ENCODE measurements at regions not wholly inside any gene's neighbourhood (a gene's known extent, or its start where the extent isn't known, plus 50 kb on each side); places are given as distances from the start of the nearest gene placed in this dataset.

DNA sequence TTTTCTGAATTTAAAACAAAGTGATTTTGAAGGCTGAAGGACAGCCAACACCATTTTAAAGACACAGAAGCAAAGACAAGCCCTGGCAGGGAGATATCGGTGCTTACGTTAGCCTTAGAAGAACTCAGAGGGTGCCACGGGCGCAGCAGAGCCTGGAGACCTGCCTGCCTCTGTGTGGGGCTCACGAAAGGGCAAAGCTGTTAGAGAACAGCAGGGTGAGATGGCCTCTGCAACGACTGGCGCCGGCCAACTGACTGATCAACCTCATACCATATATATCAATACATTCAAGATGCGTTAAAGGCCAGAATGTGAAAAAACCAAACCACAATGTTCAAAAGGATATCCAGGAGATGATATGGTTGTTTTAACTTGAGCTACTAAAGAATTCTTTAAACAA is 151.0 kb upstream of the RPS6KA2 start:
- peaks cover 0 to 14% (median 0%) of the 10 kb centered on the region in 9 donors for H3K27me3 ChIP-seq
- 74 to 87% (median 81%) methylated on average over 9 of the region's 9 CpGs for WGBS, 4 donors
- no peaks in the 10 kb centered on the region for H3K9me3 ChIP-seq
- DNase-seq = no peak
- ATAC-seq = no peak
- H3K27ac ChIP-seq = no peak overlapping the region
- H3K36me3 ChIP-seq = no peaks in the 10 kb centered on the region
- H3K4me1 ChIP-seq = no peaks in the 10 kb centered on the region
- H3K4me3 ChIP-seq = no peak overlapping the region
- intact Hi-C loops (cut with DNase I) = loop anchor here in 6 of 10 donors (5.0 to 10.0 kb wide), 5 partner anchors 207 to 517 kb away; partner anchors contain the start of genes CEP43 (in 1 of the 6) and UNC93A (in 1 of the 6)
- TF ChIP-seq, protein P1, sequence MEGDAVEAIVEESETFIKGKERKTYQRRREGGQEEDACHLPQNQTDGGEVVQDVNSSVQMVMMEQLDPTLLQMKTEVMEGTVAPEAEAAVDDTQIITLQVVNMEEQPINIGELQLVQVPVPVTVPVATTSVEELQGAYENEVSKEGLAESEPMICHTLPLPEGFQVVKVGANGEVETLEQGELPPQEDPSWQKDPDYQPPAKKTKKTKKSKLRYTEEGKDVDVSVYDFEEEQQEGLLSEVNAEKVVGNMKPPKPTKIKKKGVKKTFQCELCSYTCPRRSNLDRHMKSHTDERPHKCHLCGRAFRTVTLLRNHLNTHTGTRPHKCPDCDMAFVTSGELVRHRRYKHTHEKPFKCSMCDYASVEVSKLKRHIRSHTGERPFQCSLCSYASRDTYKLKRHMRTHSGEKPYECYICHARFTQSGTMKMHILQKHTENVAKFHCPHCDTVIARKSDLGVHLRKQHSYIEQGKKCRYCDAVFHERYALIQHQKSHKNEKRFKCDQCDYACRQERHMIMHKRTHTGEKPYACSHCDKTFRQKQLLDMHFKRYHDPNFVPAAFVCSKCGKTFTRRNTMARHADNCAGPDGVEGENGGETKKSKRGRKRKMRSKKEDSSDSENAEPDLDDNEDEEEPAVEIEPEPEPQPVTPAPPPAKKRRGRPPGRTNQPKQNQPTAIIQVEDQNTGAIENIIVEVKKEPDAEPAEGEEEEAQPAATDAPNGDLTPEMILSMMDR (IDR thresholded peaks at IDR 0.05) = no peak
- no peak for TF ChIP-seq POLR2A (IDR thresholded peaks at IDR 0.05)

DNA sequence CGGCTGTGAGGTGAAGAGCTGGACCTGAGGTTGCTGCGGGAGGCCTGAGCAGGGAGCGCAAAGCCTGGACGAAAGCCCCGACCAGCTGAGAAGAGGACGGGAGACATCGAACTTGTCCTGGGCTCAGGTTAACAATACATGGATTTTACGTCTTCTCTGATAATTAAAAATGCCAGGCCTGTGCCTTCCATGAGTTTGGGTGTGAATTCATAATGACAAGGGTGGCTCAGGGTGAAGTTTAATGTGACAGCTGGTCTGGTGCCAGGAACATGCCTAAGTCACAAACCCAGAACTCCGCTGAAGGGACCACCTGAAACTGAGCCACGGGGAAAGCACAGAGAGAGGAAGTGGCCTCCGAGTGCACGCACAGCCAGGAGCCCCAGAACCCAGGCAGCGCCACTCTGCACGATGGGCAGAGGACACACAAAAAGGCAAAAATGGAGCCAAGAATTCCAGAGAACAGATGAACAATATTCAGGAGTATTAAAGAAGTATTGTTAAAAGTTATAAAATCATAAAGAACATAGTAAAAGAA is 150.1 kb upstream of the RPS6KA2 start:
- peaks cover 0 to 14% (median 0%) of the 10 kb centered on the region in 9 donors for H3K27me3 ChIP-seq
- TF ChIP-seq, protein P1 (IDR thresholded peaks at IDR 0.05) = no peak
- TF ChIP-seq POLR2A (IDR thresholded peaks at IDR 0.05) = no peak
- no peaks in the 10 kb centered on the region for H3K36me3 ChIP-seq
- no peak overlapping the region for H3K4me3 ChIP-seq
- intact Hi-C loops (cut with DNase I) = loop anchor here in 6 of 10 donors (5.0 to 10.0 kb wide), 5 partner anchors 208 to 518 kb away; partner anchors contain the start of genes CEP43 (in 1 of the 6) and UNC93A (in 1 of the 6)
- DNase-seq (no peak), ATAC-seq (no peak)
- H3K4me1 ChIP-seq = no peaks in the 10 kb centered on the region
- 78 to 85% (median 84%) methylated on average over 14 of the region's 14 CpGs for WGBS, 4 donors
- H3K9me3 ChIP-seq = no peaks in the 10 kb centered on the region
- H3K27ac ChIP-seq = no peak overlapping the region

GRCh38 chr6:166776571-166776970 is 149.5 kb upstream of the RPS6KA2 start:
- Histone ChIP-seq H3K4me3 (no peak overlapping the region), H3K27me3 (peaks cover 0 to 14% (median 0%) of the 10 kb centered on the region in 9 donors), H3K9me3 (no peaks in the 10 kb centered on the region), H3K36me3 (no peaks in the 10 kb centered on the region), H3K4me1 (no peaks in the 10 kb centered on the region), H3K27ac (no peak overlapping the region)
- ATAC-seq (no peak), DNase-seq (no peak)
- WGBS, 4 donors = 85 to 88% (median 87%) methylated on average over 12 of the region's 12 CpGs
- TF ChIP-seq, protein P1 (IDR thresholded peaks at IDR 0.05) = no peak
- no peak for TF ChIP-seq POLR2A (IDR thresholded peaks at IDR 0.05)
- intact Hi-C loops (cut with DNase I) = loop anchor here in 6 of 10 donors (5.0 to 10.0 kb wide), 5 partner anchors 208 to 518 kb away; partner anchors contain the start of genes CEP43 (in 1 of the 6) and UNC93A (in 1 of the 6)

GRCh38 chr6:166775923-166776220 is 148.8 kb upstream of the RPS6KA2 start:
- no peak overlapping the region for H3K27ac ChIP-seq
- no peaks in the 10 kb centered on the region for H3K4me1 ChIP-seq
- intact Hi-C loops (cut with DNase I) = loop anchor here in 8 of 10 donors (1.0 to 10.0 kb wide), 8 partner anchors 209 to 519 kb away; partner anchors contain the start of genes CEP43 (in 1 of the 8) and UNC93A (in 1 of the 8)
- H3K36me3 ChIP-seq = no peaks in the 10 kb centered on the region
- WGBS, 4 donors = 67 to 84% (median 80%) methylated on average over 9 of the region's 9 CpGs
- TF ChIP-seq POLR2A (IDR thresholded peaks at IDR 0.05) = no peak
- TF ChIP-seq, protein P1 (IDR thresholded peaks at IDR 0.05) = no peak
- ATAC-seq (no peak), DNase-seq (no peak)
- H3K4me3 ChIP-seq = no peak overlapping the region
- H3K9me3 ChIP-seq = no peaks in the 10 kb centered on the region
- peaks cover 0 to 14% (median 0%) of the 10 kb centered on the region in 9 donors for H3K27me3 ChIP-seq
